Ishikawa (cell line): ENCODE measurements at regions not wholly inside any gene's neighbourhood (a gene's known extent, or its start where the extent isn't known, plus 50 kb on each side); places are given as distances from the start of the nearest gene placed in this dataset.

ENCODE experiments used
- CEBPB ChIP-seq: IDR thresholded peaks from 2 replicates; pipeline ENCODE4 v1.6.1; 2012
- CREB1 ChIP-seq: IDR thresholded peaks from 2 replicates; pipeline ENCODE4 v1.6.1; 2012; ENCODE audit warnings: low read depth
- EGR1 ChIP-seq: IDR thresholded peaks from 2 replicates; pipeline ENCODE4 v1.6.1; 2012
- EP300 ChIP-seq: IDR thresholded peaks from 2 replicates; pipeline ENCODE4 v1.6.1; 2012; ENCODE audit warnings: borderline replicate concordance
- FOXM1 ChIP-seq: IDR thresholded peaks from 2 replicates; pipeline ENCODE4 v1.6.1; 2012; ENCODE audit warnings: low read depth, borderline replicate concordance
- MAX ChIP-seq: IDR thresholded peaks from 2 replicates; pipeline ENCODE4 v1.6.1; 2012
- NFIC ChIP-seq: IDR thresholded peaks from 2 replicates; pipeline ENCODE4 v1.6.1; 2012
- RAD21 ChIP-seq: IDR thresholded peaks from 2 replicates; pipeline ENCODE4 v1.6.1; 2012; ENCODE audit warnings: low read depth
- REST ChIP-seq: IDR thresholded peaks from 2 replicates; pipeline ENCODE4 v1.6.1; 2012; ENCODE audit warnings: low read depth, mild to moderate bottlenecking
- TAF1 ChIP-seq: IDR thresholded peaks from 2 replicates; pipeline ENCODE4 v1.6.1; 2012; ENCODE audit warnings: low read depth, mild to moderate bottlenecking
- TCF12 ChIP-seq: IDR thresholded peaks from 2 replicates; pipeline ENCODE4 v1.6.1; 2012; ENCODE audit warnings: low read depth
- TEAD4 ChIP-seq: IDR thresholded peaks from 2 replicates; pipeline ENCODE4 v1.6.1; 2012
- USF1 ChIP-seq: IDR thresholded peaks from 2 replicates; pipeline ENCODE4 v1.6.1; 2012
- YY1 ChIP-seq: IDR thresholded peaks from 2 replicates; pipeline ENCODE4 v1.6.1; 2012; ENCODE audit warnings: low read depth
- ZBTB7A ChIP-seq: IDR thresholded peaks from 2 replicates; pipeline ENCODE4 v1.6.1; 2012; ENCODE audit warnings: low read depth

GRCh38 chr1:199580300-199580699 lies 447.2 kb upstream of the NR5A2 start:
- TF ChIP-seq REST (no peak), YY1 (no peak), CEBPB (no peak), TAF1 (no peak), EP300 (no peak)

GRCh38 chr1:199585392-199585791 lies 442.1 kb upstream of the NR5A2 start:
- TF ChIP-seq FOXM1 = no peak
- TF ChIP-seq YY1 = no peak
- no peak for TF ChIP-seq CREB1
- no peak for TF ChIP-seq CEBPB
- no peak for TF ChIP-seq TCF12

GRCh38 chr1:199590708-199591107 lies 436.8 kb upstream of the NR5A2 start:
- TF ChIP-seq USF1 (no peak), MAX (no peak), TCF12 (no peak), REST (no peak), TEAD4 (no peak), RAD21 (no peak), ZBTB7A (no peak), FOXM1 (no peak), EP300 (no peak), CREB1 (no peak), YY1 (no peak), NFIC (no peak), EGR1 (no peak), CEBPB (no peak), TAF1 (no peak)

GRCh38 chr1:199591468-199591867 lies 436.0 kb upstream of the NR5A2 start:
- no peak for TF ChIP-seq EP300
- no peak for TF ChIP-seq REST
- no peak for TF ChIP-seq TCF12
- no peak for TF ChIP-seq YY1
- TF ChIP-seq EGR1 = no peak
- TF ChIP-seq TAF1 = no peak
- no peak for TF ChIP-seq FOXM1
- no peak for TF ChIP-seq CEBPB
- TF ChIP-seq ZBTB7A = no peak
- no peak for TF ChIP-seq TEAD4
- TF ChIP-seq RAD21 = no peak
- no peak for TF ChIP-seq NFIC
- no peak for TF ChIP-seq CREB1
- TF ChIP-seq USF1 = no peak
- TF ChIP-seq MAX = no peak

GRCh38 chr1:199593475-199593874 lies 434.0 kb upstream of the NR5A2 start:
- TF ChIP-seq CEBPB (no peak), MAX (no peak), REST (no peak), RAD21 (no peak), NFIC (no peak), EGR1 (no peak), EP300 (no peak), TAF1 (no peak)
